Myocyte (in vitro differentiated cells): ENCODE measurements at regions not wholly inside any gene's neighbourhood (a gene's known extent, or its start where the extent isn't known, plus 50 kb on each side); places are given as distances from the start of the nearest gene placed in this dataset.
"Not testable (repeated sequence)": the region's sequence is repeated elsewhere in the genome, so short reads cannot be mapped to it uniquely, and the experiment has no call there.

Experiments used
- DNase-seq: peaks from one replicate; pipeline ENCODE4 v3.0.0-alpha.2; 2012; ENCODE audit warnings: low read depth

DNA sequence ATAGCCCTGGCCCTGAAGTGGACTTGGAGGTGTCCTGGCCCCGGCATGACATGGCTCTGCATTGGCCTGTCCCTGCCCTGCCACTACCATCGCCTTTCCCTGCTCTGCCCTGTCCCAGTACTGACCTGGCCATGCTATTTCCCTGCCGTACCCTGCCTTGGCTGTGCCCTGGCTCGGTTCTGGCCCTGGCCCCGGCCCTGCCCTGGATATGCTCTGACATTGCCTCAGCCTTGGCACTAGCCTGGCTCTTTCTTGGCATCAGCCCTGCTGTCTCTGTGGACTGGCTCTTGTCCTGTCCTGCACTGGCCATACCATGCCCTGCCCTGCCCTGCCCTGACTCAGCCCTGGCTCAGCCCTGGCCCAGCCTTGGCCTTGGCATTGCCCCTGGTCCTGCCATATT is 252.2 kb downstream of the TP53TG3F start:
- DNase-seq: not testable (repeated sequence)

DNA sequence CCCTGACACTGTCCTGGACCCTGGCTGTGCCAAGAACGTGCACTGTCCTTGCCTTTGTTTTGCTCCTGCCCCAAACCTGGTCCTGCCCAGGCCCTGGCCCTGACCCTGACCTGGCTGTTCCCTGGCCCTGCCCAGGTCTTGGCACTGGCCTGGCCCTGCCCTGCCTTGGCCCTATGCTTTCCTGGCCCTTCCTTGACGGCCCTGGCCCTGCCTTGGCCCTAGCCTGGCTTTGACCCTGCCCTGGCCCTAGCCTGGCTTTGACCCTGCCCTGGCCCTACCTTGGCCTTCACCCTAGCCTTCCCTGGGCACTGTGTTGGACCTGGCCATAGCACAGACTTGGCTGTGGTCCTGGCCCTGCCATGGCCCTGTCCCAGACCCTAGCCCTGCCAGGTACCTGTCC is 252.9 kb downstream of the TP53TG3F start:
- DNase-seq: not testable (repeated sequence)

DNA sequence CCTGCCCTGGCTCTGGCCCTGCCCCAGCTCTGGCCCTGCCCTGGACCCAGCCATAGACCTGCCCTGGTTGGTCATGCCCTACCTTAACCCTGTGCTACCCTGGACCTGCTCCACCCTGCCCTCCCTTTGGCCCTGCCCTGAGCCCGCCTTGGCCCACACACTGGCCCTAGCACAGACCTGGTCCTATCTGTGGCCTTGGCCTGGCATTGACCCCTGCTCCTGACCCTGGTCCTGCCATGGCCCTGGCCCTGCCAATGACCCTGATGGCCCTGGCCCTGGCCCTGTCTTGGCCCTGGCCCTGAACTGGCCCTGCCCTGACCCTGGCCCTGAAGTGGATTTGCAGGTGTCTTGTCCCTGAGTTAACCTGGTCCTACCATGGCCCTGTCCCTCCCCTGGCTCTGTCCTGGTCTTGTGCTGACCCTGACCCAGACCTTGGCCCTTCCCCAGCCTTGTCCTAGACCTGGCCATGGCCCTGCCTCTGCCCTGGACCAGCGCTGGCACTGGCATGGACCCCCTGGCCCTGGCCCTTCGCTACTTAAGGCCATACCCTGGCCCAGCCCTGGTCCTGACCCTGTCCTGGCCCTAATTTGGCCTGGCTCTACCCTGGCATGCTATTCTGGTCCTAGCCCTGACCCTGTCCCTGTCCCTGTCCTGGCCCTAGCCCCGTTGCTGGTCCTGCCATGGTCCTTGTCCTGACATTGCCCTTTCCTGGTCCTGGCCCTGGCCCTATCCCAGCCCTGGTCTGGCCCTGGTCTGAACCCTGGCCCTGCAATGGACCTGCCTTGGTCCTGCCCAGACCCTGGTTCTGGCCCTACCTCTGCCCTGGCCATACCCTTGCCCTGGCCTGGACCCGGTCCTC is 253.7 kb downstream of the TP53TG3F start:
- DNase-seq: not testable (repeated sequence)

DNA sequence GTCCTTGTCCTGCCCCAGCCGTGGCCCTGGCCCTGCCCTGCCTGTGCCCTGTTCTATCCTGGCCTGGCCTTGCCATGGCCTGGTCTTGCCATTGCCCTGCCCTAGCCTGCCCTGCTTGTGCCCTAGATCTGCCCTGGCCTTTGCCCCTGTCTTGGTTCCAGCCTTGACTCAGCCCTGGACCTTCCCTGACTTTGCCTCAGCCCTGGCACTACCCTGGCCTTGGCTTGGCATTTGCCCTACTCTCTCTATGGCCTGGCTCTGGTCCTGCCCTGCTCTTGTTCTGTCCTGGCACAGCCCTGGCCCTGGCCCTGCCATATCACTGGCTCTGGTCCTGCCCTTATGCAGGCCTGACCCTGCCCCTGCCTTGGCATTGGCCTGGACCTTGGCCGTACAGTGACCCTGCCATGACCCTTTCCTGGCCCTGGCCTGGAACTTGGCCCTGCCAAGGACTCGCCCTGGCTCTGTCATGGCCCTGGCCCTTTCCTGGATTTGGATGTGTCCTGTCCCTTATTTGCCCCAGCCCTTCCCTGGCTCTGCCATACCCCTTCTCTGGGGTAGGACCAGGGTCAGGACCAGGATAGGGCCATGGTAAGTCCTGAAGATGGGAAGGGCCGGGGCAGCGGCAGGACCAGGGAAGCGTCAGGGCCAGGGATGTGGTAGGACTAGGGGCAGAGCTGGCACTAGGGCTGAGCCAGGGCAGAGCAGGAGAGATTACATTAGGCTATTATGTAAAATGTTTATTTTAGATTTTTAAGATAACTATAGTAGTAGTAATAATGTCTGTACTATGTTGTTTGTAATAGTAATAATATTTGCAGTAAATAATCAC is 254.5 kb downstream of the TP53TG3F start:
- DNase-seq: not testable (repeated sequence)

DNA sequence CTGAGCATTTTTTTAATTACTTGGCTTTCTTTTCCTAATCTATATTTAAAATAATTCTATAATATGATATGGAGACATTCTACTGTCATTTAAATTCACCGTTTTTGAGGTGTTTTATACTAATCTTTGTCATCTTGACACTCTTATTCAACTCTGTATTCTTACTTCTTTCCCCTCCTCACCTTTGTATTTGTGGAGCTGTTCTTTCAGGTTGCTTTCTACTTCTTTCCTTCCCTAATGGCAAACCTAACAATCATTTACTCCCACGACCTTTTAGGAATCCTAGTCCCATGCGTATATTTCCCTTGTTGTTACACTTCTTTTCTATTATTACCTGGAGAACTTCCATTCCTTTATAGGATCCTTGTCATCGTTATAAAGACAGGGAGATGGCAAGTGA is 271.8 kb downstream of the TP53TG3F start:
- not testable (repeated sequence) for DNase-seq

DNA sequence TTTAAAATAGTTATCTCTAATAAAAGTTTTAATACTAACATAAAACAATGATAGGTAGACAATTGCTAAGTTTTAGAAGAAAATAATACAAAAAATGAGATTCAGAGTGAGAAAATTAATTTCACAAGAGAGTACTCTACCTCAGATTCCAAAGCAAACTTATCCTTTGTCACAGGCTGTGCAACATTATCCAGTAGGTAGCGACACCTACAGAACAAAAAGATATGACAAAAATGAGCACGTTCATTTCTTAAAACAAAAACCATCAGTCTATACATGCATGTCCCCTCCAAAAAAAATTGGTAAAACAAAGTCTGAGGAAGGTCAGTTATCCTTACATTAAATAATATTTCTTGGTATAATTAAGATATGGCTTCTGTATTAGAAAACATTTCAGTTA is 275.2 kb downstream of the TP53TG3F start:
- not testable (repeated sequence) for DNase-seq

DNA sequence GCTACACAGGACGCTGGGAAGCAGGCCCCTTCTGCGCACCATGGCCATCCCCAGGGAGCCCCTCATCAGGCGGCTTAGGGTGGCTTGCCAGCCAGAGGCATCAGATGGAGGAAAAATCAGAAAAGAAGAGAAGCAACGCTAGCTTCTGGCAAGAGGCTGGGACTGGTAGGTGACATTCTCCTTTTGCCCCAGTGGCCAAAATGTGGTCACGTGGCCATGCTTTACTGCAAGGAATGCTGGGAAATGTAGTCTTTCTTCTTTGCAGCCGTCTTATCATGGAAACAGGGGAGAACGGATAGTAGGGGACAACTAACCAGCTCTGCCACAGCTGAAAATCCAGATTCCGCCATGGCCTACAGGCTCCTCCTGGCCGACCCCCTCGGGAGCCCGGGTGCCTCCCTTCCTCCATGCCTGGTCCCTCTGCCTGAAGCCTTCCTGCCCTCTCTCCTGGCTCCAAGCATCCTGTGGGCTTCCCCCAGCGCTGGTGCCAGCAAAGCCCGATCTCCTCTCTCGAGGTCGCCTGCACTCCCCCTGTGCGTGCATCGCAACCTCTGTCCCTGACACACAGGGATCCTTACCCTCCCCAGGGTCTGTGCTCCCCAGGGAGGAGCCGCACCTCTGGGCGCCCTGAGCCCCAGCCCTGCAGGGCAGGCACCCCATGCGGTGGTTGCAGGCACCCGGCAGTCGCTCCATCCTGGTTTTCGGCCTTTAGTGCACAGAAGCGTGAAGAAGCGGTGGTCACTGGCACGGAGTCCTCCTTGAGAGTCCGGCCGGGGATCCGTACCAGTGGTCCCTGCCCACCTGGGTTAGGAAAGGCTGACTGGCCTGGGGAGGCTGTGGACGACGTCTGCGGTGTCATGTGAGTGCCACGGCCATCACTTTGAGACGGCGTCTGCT is 307.7 kb downstream of the TP53TG3F start:
- DNase-seq: not testable (repeated sequence)

DNA sequence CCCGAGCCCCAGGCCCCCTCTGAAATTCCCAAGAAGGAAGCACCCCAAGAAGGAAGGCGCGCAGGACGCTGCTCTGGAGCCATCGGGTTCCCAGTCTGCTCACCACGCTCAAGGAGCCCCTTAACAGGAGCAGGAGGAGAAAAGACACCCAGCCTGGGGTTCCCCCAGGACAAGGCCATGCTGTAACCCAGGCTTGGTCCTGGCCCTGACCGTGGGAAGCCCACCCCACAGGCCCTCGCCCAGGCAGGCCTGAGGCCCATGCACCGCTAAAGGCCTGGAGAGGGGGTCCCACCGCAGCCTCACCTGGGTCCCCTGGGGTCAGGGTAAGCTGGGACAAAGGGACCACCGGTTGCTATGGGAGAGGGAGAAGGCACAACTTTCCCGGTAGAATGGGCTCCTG is 309.3 kb downstream of the TP53TG3F start:
- not testable (repeated sequence) for DNase-seq

DNA sequence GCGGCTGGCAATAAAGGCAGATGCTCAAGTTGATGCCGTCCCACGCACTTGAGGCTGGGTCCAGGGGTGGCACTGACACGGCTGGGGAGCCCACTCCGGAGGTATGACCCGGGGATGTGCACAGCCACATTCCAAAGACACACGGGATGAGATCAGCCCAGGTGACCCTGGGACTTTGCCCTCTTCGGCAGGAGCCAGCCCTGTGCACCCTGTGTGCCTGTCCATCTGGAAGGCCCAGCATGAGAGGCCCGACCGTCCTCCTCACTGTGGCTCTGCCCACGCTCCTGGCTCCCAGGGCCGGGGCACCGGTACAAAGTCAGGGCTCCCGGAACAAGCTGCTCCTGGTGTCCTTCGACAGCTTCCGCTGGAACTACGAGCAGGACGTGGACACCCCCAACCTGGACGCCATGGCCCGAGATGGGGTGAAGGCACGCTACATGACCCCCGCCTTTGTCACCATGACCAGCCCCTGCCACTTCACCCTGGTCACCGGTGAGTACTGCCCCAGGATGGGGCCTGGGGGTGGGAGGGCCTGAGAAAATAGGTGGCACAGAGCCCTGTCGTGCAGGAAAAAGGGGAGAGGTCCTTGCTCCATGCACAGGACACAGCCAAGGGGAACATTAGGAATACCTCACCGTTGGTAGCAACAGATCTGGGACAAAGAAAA is 309.9 kb downstream of the TP53TG3F start:
- DNase-seq: not testable (repeated sequence)

DNA sequence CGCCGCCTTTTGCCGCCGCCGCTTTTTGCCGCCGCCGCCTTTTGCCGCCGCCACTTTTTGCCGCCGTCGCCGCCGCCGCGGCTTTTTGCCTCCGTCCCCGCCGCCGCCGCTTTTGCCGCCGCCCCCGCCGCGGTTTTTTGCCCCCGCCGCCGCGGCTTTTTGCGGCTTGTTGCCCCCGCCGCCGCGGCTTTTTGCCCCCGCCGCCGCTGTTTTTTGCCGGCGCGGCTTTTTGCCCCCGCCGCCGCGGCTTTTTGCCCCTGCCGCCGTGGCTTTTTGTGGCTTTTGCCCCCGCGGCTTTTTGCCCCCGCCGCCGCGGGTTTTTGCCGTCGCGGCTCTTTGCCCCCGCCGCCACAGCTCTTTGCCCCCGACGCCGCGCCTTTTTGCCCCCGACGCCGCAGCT is 311.1 kb downstream of the TP53TG3F start:
- not testable (repeated sequence) for DNase-seq

DNA sequence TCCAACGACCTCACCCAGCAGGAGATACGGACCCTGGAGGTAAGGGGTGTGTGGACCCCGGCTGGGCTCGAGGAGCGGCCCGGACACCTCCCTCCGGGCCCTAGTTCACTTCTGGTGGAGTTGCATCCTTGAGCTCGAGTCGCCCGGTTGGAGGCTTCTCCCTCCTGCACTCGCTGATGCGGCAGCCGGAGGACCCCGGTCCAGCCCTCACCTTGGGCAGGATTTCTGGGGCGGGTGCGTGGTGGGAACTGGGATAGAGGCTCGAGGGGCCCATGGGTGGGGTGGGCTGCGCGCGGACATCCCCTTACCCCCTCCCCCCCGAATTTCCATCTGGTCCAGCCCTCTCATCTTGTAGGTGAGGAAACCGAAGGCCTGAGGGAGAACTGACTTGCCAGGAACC is 311.8 kb downstream of the TP53TG3F start:
- not testable (repeated sequence) for DNase-seq

DNA sequence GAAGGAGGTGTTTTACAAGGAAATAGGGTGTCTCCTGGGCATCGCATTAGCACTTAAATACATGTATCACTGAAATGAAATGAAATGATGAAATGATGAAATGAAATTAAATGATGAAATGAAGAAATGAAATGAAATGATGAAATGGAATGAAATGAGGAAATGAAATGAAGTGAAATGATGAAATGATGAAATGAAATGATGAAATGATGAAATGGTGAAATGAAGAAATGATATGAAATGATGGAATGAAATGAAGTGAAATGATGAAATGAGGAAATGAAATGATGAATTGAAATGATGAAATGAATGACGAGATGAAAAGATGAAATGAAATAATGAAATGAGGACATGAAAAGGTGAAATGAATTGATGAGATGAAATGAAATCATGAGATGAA is 314.6 kb downstream of the TP53TG3F start:
- not testable (repeated sequence) for DNase-seq

DNA sequence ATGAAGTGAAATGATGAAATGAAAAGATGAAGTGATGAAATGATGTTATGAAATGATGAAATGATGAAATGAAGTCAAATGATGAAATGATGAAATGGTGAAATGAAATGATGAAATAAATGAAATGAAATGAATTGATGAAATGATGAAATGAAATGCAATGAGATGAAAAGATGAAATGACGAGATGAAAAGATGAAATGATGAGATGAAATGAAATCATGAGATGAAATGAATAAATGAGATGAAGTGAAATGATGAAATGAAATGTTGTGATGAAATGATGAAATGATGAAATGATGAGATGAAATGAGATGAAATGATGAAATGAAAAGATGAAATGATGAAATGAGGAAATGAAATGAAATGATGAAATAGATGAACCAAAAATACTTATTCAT is 315.3 kb downstream of the TP53TG3F start:
- DNase-seq: not testable (repeated sequence)

DNA sequence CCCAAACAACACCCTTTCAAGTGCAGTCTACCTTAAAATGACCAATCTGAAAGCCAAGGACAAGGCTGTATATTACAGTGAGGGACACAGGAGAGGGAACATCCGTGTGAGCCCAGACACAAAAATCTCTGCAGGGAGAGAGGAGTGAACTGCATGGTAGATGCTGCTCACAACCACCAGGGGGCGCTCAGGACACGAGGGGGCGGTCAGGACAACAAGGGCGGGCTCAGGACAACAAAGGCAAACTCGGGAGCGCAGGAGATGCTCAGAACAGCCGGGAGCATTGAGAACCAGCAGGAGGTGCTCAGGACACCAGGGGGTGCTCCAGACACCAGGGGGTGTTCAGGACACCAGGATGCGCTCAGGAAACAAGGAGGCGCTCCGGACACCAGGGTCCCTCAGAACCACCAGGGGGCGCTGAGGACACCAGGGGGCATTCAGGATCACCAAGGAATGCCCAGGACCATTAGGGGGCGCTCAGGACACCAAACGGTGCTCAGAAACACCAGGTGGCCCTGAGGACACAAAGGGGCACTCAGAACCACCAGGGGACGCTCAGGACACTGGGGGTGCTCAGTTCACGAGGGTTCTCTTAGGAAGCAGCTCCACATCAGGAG is 357.0 kb downstream of the TP53TG3F start:
- not testable (repeated sequence) for DNase-seq

DNA sequence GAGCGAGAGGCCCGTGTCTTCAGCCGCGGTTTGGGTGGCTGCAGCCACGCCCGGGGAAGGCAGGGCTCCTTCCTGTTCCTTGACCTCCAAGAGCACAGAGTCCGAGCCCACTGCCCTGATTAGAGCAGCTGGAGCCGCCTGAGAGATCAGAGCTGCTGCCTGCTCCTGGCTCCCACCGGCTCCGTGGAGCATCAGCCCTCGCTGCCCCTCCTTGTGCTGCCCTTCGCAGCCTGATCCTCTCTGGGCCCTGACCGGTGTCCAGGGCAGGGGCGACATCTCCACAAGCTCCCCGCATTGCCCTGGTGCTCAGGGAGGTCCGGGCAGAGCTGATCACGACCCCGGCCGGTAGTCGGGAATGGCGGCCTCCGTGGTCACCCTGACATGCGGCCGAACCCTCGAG is 365.3 kb downstream of the TP53TG3F start:
- DNase-seq: not testable (repeated sequence)

DNA sequence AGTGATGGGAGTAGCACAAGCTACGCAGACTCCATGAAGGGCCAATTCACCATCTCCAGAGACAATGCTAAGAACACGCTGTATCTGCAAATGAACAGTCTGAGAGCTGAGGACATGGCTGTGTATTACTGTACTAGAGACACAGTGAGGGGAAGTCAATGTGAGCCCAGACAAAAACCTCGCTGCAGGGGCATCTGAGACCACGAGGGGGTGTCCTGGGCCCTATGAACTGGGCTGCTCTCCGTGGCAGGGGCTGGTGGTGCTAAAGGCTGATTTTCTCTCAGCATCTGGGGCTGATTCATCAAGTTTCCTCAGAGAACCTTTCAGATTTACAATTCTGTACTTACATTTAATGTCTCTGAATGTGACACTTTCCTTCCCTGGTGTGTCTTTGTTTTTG is 368.1 kb downstream of the TP53TG3F start:
- DNase-seq: not testable (repeated sequence)

DNA sequence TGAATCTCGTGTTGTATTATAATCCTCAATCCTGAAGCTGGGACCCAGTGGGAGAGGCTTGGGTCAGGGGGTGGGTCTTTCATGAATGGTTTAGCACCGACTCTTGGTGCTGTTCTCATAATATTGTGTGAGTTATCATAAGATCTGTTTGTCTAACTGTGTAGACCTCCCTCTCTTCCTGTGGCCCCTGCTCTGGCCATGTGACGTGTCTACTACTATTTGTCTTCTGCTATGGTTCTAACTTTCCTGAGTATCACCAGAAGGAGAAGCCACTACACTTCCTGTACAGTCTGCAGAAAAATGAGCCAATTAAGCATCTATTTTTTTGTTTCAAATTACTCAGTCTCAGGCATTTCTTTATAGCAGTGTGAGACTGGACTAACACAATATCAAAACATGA is 379.7 kb downstream of the TP53TG3F start:
- not testable (repeated sequence) for DNase-seq

DNA sequence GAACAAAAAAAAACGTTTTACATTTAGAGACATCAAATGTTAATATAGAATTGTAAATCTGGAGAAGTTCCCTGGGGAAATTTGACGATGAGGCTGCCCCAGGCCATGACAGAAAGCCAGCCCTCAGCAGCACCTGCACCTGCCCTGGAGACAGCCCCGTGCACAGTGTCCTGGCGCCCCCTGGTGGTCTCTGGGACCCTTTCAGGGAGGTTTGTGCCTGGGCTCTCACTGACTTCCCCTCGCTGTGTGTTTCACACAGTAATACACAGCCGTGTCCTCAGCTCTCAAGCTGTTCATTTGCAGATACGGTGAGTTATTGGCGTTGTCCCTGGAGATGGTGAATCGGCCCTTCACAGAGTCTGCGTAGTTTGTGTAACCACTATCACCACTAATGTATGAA is 385.1 kb downstream of the TP53TG3F start:
- DNase-seq: not testable (repeated sequence)
